GM18499 (cell line): ENCODE measurements at regions not wholly inside any gene's neighbourhood (a gene's known extent, or its start where the extent isn't known, plus 50 kb on each side); places are given as distances from the start of the nearest gene placed in this dataset.
"Not testable (repeated sequence)": the region's sequence is repeated elsewhere in the genome, so short reads cannot be mapped to it uniquely, and the experiment has no call there.

ENCODE experiments used
- ATAC-seq: cut with Tn5 transposase; IDR thresholded peaks from one replicate; pipeline ENCODE4 v1.9.1; 2021; ENCODE audit warnings: moderate number of reproducible peaks; ENCODE audit not compliant: insufficient read depth, unreplicated experiment

GRCh38 chr14:48748151-48748675, 838.0 kb downstream of the RPS29 start:
- no peak for ATAC-seq

DNA sequence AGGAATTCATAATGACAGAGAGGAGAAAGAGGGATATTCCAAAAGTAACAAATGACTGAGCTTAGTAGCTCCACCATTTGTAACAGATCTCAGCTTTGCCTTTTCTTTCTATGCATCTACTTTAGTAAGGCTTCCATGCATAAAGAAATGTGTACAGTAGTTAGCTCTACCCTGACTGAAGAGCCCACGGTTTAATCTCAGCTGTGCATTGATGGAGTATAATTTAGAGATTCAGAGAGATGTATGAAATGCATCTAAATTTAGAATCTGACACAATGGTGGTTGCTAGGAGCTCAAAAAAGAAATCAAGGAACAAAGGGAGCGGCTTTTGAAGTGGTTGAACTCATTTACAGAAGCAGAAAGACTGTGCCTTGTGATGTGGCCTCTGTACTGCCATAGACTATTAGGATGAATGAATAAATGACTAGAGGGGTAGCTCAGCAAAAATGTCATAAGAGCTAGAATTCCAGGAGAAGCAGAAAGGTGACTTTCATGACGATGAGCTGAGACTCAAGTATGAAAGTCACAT, 838.6 kb downstream of the RPS29 start:
- no peak for ATAC-seq

GRCh38 chr14:48744202-48744601, 842.0 kb downstream of the RPS29 start:
- no peak for ATAC-seq

- no peak for ATAC-seq
These were observed 847.8 kb downstream of the RPS29 start for GRCh38 chr14:48738186-48738925.

DNA sequence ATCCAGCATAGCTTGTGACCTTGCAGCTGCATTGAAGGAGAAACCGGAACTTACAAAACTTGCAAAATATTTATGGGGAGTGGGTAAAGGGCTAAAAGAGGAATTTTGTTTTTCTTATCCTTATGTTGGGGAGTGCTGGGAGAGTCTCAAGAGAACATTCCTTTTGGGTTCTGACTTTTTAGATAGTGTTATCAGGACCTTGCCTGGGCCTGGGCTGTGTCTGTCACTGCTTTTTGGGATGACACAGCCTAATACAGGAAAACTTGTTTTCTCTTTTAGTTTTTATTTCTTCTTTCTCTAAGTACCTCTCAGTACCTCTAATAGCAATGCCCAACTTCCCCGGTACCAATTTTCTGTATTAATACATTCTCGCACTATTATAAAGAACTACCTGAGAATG, 850.6 kb downstream of the RPS29 start:
- ATAC-seq = no peak

DNA sequence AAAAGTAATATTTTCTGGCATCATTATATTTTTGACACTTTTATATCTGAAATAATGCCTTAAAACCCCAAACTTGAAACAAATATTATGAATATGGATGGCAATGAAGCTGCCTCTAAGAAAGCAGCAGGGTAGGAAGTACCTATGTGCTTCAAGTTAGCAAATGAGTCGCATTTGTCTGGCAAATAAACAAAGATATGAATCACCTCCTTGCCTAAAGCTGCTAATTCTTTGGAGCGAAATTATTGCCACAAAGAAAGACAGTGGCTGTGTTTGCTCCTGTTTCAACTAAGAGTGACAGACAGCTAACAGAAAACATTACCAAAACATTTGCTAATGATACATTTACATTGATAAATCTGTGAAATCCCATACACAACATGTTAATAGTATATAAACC, 854.9 kb downstream of the RPS29 start:
- no peak for ATAC-seq

DNA sequence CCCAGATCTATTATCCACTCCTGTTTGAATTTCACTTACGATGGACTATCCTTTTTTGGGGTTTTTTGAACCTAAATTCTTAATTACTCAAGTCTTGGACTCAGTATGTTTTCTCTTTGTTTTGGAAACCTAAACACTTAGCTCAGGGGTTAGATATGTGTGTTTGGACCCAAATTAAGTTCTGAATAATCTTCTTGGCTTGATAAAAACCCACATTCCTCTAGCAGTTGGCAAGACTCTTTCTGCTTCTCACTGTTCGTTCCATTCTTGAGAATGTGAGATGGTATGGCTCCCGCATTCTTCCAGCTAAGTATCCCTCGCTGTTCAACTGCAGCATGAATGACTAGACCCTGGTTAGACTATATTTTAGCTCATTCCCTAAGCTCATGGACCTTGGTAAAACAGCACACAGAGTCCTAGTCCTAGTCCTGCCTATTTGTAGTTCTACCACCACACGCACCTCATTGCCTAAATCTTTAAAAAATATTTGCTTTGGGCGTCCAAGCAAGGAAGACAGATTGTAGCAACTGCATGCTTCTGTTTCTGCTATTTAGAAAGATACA, 860.0 kb downstream of the RPS29 start:
- no peak for ATAC-seq

DNA sequence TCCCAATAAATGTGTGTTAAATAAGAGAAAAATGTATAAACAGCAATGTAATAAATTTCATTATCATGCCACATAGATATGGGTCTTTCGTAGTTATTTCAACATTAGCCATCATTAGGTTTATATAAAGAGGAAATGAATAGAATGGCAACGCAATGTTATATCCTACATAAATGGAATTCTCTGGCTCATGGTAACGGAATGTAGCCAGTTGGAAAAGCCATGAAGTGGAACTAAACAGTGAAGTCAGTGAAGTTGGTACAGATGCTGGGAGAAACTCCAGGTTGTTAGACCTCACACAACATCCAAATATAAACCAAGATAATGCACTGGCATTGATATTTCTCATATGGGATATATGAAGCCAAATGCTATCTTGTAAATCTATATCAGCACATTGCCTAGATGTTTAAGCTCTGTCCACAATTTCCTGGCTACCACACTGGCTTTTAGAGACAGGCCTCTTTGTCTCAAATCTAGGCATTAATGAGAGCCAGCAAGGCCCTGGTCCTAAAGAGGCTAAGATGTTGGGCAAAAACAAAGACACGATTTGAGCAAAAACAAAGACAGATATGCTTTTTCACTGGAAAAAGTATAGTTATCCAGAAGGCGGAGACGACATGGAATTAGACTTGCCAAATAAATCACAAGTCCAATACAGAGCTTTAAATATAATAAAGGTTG, 861.0 kb downstream of the RPS29 start:
- no peak for ATAC-seq

DNA sequence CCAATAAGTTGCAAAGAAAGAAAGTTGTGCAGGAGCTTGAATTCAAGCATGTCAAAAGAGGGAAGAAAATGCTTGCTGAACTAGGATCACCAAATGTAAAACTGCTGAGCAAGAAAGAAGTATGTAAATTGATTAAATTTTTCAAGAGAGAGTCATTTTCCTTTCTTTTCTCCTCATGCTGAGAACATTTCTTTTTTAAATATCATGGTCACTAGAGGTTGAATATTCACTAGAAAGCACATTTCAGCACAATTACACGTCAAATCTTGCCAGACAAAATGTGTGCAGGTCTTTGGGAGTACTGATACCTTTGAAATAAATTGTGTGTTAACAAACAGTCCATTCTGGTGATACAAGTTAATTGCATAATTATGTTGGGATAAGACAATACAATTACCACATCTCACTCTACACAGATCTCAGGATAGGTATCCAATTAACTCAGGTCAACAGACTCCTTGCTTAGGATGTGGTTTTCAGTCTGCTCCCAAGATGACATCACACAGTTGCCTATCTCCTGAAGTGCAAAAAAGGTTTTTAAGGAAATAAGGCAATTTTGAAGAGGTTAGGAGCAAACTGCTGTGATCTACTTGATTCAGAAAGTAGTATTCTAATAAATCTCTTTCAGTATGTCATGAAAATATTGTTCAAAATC, 862.2 kb downstream of the RPS29 start:
- ATAC-seq = no peak

DNA sequence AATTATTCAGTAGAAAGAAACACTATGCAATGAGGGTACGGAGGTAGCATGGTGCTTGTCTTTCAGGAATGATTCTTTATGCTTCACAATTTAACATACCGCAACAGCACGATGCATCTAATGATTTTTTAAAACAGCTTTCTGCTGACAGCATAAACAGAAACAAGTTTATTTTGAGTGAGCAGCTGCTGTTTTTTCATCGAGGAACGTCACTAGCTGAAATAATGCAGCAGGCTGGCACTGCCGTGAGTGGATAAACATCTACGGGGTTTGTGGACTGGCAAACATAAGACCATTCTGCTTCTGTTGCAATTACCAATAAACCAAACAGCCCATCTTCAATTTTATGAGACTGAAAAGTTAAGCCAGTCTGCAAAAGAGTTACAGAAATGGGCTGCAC, 871.8 kb downstream of the RPS29 start:
- ATAC-seq = no peak

GRCh38 chr14:48710133-48710532, 876.0 kb downstream of the RPS29 start:
- no peak for ATAC-seq

DNA sequence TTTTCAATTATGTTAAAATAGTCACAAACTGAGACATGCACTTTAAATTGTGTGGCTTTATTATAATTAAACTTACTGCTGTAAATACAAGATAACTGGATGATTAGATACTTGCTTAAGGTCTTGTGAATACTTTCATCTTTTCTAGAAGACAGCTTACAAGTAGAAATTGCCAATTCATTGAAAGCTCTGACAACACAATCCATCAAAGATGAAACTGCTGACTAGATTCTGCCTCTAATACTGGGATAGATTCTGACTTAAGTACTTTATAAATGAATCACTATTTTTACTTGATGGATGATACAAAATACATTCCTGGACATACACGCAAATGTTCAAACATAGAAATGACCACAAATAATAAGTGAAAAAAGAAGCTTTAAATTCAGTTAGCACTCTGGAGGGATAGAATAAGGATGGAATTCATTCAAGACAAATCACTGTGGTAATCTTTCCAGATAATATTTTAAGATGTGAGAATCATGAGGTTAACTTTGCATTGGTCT, 876.8 kb downstream of the RPS29 start:
- ATAC-seq = no peak

- ATAC-seq = no peak
These were observed 881.5 kb downstream of the RPS29 start for GRCh38 chr14:48704639-48705038.

DNA sequence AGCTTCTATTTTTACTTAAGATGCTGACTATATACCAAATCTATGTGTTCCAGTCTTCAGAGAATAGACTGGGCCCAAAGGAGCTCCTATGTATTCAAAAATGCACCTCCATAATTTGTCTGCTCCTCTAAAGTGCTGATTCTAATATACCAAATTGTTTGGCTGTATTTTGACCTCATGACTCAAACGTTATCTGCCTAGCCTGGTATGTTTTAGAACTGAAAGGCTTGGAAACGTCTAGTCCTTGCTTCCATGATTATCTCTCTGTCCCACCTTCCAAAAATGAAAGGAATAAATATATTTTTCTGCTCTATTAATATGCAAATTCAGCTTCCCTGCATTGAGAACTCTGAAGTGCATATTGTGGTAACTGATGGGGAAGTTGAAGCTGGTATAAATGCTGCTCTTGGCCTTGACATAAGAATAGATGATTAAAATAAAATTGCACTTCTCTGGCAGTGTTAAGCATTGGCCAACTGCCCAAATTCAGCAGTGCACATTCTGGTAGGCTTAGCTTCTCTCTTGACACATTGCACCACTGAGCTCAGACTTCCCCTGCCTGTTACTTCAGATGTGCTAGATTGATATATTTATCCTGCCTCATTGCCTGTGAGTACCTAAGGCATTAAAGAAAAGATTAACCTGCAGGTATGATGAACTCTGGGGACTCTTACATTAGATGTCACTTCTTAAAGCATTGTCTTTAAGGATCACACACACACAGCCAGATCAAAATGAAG, 882.3 kb downstream of the RPS29 start:
- ATAC-seq = no peak

DNA sequence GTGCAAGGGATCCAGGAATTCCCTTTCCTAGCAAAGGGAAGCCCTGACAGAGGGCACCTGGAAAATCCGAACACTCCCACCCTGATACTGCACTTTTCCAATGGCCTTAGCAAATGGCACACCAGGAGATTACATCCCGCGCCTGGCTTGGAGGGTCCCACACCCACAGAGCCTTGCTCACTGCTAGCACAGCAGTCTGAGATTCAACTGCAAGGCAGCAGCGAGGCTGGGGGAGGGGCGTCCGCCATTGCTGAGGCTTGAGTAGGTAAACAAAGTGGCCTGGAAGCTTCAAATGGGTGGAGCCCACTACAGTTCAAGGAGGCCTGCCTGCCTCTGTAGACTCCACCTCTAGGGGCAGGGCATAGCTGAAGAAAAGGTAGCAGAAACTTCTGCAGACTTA, 888.8 kb downstream of the RPS29 start:
- ATAC-seq = not testable (repeated sequence)

- ATAC-seq = no peak
These were observed 892.4 kb downstream of the RPS29 start for GRCh38 chr14:48693793-48694192.

GRCh38 chr14:48690349-48690748, 895.8 kb downstream of the RPS29 start:
- no peak for ATAC-seq

DNA sequence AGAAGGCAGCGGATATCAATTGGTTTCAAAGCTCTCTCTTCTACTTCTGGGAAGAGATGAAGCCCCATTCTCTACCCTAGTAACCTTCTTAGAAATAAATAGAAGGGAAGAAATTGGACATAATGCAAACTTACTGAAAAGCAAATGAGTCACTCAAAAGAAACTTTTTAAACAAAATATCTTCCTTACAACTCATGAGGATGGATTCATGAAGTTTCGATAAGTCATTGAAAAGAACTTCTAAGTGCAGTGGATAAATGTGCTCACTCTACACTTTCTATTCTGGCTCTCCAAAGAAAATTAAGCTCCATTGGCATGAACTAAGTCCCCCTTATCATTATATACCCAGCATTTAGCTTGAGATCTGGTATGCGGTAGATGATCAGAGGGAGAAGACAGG, 899.5 kb downstream of the RPS29 start:
- no peak for ATAC-seq

DNA sequence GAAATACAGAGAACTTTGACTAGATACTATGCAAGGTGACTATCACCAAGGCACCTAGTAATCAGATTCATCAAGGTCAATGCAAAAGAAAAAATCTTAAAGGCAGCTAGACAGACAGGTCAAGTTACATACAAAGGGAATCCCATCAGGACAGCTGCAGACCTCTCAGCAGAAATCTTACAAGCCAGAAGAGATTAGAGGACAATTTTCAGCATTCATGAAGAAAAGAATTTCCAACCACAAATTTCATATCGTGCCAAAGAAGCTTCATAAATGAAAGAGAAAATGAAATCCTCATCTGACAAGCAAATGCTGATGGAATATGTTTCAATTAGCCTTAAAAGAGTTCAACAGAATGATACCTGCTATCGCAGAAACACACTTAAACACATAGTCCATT, 913.7 kb downstream of the RPS29 start:
- ATAC-seq = no peak

DNA sequence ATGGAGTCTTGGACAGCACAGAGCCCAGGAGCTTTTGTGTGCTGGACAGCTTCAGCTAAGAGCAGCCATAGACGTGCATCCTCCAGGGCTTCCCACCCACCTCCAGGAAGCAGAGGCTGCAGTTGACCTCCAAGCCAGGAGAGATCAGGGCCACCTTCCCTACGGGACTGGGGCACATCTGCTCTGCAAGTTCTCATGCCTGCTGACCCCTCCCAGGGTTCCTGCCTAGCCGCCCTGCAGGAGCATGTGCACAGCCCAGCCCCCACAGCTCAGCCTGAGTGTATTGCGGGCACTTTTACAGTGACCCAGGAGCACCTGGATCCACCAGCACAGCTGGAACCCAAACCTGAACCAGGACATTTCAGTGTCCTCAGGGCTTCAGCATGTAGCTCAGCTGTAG, 915.2 kb downstream of the RPS29 start:
- no peak for ATAC-seq
